Activated T-helper 1 cell treated with Interleukin-2 at 50 U/mL for 16 hours (primary cell): ENCODE measurements at regions not wholly inside any gene's neighbourhood (a gene's known extent, or its start where the extent isn't known, plus 50 kb on each side); places are given as distances from the start of the nearest gene placed in this dataset.
"Not testable (repeated sequence)": the region's sequence is repeated elsewhere in the genome, so short reads cannot be mapped to it uniquely, and the experiment has no call there.

Source experiments
- DNase-seq: peaks from one replicate; pipeline ENCODE4 v3.0.0-alpha.2; 2020; ENCODE audit warnings: low read depth

DNA sequence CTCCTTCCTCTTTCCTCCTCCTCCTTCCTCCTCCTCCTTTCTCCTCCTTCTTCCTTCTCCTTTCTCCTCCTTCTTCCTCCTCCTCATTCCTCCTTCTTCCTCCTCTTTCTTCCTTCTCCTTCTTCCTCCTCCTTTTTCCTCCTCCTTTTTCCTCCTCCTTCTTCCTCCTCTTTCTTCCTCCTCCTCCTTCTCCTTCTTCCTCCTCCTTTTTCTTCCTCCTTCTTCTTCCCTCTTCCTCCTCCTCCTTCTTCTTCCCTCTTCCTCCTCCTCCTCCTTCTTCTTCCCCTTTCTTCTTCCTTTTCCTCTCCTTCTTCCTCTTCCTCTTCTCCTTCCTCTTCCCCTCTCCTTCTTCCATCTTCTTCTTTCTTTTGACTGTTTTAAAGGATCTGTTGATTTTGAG is 538.8 kb downstream of the TMEM38B start:
- DNase-seq = no peak

DNA sequence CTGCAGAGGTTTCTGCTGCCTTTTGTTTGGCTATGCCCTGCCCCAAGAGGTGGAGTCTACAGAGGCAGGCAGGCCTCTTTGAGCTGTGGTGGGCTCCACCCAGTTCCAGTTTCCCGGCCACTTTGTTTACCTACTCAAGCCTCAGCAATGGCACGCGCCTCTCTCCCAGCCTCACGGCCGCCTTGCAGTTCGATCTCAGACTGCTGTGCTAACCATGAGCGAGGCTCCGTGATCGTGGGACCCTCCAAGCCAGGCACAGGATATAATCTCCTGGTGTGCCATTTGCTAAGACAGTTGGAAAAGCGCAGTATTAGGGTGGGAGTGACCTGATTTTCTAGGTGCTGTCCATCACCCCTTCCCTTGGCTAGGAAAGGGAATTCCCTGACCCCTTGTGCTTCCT is 566.6 kb downstream of the TMEM38B start:
- DNase-seq = not testable (repeated sequence)

DNA sequence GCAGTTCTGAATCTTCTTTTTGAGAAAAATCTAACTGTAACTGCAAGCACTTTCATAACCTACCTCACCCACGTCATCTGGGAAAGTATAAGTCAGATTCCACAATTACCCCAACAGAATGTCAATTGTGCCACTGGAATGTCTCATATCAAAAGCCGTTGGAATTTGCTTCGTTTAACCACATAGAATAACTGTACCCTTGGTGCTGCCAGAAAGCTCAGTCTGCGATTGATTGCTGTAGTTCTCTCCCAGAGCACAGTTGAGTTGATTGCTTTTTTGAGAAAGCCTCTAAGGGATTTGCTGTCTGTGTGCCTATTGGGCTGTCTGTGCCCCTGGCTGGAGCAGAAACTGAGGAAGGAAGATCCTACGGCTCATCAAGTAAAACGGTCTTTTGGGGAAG is 583.6 kb downstream of the TMEM38B start:
- DNase-seq = no peak

GRCh38 chr9:106283769-106284168 is 579.2 kb upstream of the ZNF462 start:
- DNase-seq = no peak

- DNase-seq = no peak
Observed at GRCh38 chr9:106284296-106284695, 578.7 kb upstream of the ZNF462 start.

DNA sequence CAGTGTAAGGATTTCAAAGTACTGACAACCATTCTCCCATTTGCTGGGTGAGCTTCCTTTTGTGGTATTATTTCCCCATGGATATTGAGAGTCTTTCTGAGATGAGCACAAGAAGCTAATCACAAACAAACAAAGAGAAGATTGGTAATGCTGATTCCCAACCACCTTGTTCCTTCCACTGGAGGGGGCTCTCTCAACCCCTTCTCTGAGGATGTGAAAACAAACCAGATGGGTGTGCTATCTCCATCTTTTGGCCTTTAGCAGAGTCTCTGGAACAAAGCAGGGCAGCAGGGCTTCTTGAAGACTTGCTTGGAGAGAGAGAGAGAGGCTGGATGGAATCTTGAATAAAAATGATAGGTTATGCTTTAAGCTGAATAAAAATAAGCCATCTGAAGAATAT is 576.7 kb upstream of the ZNF462 start:
- no peak for DNase-seq

DNA sequence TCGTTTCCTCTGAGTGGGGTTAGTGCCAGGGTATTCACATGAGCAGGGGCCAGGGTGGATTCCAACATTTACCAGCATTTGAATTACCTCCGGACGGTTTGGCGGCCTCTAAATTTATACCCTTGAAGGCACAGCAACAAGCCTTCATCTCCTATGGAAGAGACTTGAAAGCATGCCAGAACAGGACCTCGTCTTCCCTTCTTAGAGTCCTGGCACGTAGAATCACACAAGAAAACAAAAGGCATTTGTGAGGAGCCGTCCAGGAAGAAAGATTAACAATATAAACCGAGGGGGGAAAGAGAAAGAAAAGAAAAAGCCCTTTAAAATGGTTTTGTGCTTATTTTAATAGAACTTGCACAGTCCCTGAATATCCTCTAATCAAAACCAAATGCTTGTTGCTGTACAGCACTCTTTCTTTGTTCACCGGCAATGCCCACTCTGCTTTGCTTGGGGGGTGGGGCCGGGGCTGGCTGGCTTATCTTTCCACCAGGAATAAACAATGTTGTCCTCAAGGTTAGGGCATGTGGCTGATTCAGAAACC is 575.8 kb upstream of the ZNF462 start:
- DNase-seq = no peak

DNA sequence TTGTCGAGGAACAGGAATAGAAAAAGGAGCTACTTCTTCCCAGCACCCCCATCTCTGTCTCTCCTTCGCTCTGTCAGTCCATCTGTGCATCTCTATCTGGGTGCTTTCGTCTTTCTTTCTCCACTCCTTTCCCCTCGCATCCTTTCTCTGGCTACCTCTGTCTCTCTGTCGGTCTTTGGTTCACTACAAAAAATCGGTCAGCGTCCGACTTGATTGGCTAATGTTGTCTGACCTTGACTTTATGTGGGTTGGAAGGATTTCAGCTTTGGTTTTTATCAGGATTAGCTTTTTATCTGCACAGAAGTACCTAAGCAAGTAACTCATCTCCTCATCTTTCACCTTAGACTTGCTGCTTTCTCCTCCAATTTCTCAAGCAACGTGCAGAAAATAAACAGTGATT is 575.2 kb upstream of the ZNF462 start:
- no peak for DNase-seq

DNA sequence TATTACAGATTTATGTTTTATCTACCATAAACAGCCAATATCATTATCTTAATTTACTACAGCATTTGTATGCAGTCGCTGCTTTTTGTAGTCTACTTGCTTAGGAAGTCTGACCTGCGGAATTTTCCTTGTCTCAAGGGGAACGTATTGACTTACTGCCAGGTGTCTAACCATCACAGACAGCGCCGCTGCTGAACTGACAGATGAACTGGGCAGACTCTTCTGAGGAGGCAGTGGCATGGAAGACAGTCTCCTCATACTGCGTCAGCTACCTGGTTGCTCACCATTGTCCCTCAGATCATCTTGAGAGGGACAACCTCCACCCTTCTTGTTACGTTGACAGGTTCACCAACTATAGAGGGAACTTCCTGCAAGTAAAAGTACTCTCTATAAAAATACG is 574.3 kb upstream of the ZNF462 start:
- no peak for DNase-seq

DNA sequence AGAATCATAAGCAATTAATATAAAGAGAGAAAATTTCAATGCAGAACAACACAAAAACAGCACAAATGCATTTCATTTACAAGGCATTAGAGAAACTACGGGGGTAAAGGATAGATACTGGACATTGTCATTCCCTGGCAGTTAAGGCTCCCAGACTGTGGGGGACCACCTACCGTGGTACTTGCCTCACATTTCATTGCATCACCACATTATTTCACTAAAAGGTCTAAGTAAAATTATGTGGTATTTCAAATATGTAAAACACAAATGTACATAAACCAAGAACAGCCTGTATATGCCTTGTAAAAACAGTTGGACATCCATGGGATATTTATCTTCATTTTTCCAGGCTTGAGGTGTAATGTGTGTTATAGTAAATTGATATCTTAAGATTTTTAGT is 571.2 kb upstream of the ZNF462 start:
- DNase-seq = no peak

GRCh38 chr9:106296426-106296825 is 566.5 kb upstream of the ZNF462 start:
- no peak for DNase-seq

GRCh38 chr9:106298997-106299396 is 564.0 kb upstream of the ZNF462 start:
- DNase-seq = no peak

GRCh38 chr9:106304401-106304920 is 558.5 kb upstream of the ZNF462 start:
- DNase-seq = no peak

DNA sequence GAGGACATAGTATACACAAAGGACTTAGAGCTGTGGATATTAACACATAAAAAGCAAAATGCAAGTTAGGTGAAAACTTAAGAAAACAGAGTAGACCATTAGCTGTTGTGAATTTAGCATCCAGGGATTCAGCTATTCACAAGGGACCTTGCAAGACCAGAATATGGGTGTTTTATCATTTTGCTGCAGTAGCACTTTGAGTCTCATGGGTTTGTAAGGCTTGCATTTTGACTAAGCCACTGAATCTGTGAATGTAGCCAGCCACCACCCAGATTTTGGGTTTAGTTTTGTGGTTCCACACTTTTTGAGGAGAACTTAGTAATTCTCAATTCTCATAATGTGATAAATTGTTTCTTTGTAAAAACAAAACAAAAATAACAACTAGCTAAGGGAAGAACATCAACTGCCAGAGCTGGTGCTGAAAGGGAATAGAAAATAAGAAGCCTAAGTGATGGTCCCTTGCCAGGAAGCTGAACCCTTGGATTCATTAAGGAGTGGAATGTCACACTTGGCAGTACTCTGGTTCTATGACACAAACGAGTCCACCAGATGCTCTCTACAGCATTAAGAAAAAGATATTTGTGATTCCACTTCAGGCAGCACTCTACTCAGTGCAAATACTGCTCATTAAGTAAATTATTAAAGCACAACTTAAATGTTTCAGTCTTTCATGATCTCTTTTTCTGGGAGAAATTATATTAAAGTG is 557.4 kb upstream of the ZNF462 start:
- no peak for DNase-seq

DNA sequence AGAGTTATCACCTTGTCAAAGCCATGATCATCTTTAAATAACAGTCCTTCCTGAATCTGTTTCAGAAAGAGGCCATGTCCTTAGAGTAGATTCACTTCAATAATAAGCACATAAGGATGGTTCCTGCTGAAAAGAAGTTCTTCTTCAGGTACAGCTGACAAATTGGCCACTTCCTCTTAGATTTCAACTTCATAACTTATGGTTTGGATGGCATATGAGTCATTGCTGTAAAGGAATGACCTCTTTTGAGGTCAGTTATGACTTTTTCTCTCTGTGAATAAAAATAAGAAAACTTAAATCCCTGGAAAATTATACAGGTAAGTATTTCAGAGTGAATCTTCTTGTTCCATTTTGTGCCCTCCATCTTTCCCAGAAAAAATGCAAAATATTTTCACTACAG is 555.3 kb upstream of the ZNF462 start:
- no peak for DNase-seq

- DNase-seq = no peak
Observed at GRCh38 chr9:106309925-106310324, 553.0 kb upstream of the ZNF462 start.

GRCh38 chr9:106310782-106311181 is 552.2 kb upstream of the ZNF462 start:
- no peak for DNase-seq

DNA sequence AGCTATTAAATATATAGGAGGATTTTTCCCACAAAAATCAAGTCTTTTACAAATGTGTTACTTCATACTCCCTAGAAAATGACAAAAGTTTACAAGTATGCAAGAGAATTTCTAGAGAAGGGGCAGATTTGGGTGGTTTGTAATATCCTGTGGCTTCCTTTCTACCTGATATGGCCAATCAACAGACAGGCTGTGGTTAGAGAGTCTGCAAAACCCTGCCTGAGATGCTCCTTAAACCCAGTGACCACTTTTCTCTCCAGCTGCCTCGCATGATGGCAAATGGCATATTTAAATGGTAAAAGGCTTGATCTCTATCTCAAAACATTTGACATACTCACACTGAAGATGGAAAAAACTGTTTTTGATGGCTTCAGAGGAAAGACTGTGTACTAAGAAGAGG is 550.1 kb upstream of the ZNF462 start:
- no peak for DNase-seq

DNA sequence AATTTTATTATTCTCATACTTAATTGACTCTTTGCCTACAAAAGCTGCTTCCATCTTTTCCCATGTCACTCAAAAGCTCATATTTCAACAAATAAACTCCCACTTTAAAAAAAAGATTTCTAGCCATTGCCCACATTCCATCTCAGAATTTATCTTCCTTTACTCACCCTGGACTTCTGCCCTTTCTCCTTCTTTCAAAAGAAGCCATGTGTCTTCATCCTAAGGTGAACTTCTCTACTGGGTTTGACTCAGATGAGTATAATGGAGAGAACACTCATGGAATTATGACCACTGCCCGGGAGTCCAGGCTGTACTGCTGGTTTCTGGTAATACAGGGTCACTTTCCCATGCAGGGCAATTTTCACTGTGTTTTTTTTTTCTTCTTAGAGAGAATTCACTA is 548.5 kb upstream of the ZNF462 start:
- no peak for DNase-seq

DNA sequence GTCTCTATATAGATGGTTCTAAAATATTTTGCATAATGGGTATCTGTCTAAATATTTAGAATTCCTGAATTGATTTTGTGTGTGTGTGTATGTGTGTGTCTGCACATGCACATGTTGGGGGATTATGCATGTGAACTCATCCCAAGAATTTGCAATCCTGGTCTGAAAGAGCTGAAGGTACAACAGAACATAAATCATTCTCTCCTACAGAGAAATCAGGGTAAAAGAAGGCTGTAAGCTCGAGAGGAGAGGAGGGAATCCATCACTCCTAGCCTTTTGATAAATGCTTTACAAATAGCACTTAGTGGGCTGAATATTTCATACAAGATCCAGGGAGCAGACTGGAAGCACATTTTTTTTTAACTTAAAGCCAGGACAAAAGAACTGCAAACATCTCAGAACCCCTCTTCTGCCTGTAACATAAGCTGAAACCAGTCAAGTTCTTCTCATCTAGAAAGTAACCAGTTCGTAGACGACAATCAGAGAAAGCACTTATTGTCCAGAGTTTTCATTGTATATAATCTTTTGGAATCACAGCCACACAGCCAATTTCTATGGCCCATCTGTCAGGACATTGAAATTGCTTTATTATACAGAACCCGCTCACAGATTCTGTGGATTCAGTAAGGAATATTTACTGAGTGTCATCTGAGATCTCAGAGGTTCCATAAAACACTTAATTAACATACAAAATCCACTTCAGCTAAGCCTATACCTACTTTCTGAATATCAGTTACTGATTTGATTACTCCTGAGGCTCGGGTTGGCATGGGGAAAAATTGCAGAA is 541.4 kb upstream of the ZNF462 start:
- no peak for DNase-seq

DNA sequence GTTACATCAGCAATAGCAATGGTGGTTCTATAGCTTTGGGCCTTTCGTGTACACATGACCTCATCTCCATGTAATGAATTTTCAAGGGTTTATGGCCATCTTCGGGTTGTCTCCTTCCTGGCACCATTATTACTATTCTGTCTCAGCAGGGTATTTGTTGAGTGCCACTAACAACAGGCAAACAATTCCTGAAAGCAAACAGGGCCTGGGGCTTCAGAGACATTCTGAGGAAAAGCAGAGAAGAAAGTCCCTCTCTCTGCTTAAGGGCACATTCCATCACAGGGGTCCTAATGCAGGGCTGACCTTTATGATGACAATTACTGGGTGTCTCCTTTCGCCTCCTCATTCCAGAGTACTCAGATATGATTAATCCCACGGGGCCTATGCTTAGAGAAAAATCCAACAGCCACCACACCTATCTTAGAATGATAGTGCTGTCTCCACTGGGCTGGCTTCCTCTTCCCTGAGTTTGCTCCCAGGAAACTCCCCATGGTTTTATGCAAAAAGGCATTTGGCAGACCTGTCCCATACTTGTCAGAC is 540.2 kb upstream of the ZNF462 start:
- DNase-seq = no peak

DNA sequence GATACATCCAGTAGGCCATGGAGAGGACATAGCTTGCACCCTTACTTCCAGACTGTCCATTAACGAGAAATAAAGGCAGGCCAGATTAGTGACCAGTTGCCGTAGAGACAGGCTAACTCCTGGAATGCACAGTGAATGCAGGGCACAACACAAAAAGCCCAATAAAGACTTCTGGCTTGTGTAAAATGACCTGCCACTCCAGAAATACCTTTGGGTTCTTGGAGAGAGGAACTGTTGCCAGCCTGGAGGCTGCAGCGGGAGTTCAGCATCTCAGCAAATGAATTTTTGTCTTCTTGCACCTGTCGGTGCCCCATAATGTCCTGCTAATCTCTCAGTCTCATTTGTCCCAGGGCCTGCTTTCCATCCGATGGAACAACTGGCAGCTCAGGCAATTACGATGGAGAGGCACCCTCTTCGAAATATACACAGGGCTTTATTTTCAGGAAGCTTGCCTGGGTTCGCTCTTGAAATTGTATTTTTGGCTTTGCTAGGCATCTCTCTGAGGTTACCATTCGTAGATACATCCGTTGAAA is 538.8 kb upstream of the ZNF462 start:
- no peak for DNase-seq
